Cardiac muscle cell (in vitro differentiated cells and primary cell): ENCODE measurements at regions not wholly inside any gene's neighbourhood (a gene's known extent, or its start where the extent isn't known, plus 50 kb on each side); places are given as distances from the start of the nearest gene placed in this dataset.

Experiments used
- DNase-seq, 2 donors: peaks; one replicate each; pipeline versions ENCODE4 v3.0.0 to v3.0.0-alpha.2; 2010 to 2017; ENCODE audit warnings: low read depth in 1 of 2, low spot score in 1 of 2
- H3K27ac ChIP-seq: fragments of 200-600 bp; sonication (generic); 2 replicates; pipeline ENCODE4 v1.5.1; 2016
- H3K27me3 ChIP-seq: fragments of 200-600 bp; sonication (generic); 2 replicates; pipeline ENCODE4 v1.6.0; 2016; ENCODE audit warnings: control low read depth
- H3K36me3 ChIP-seq: fragments of 200-600 bp; sonication (generic); 2 replicates; pipeline ENCODE4 v1.5.1; 2016; ENCODE audit warnings: control low read depth
- H3K4me1 ChIP-seq: fragments of 200-600 bp; sonication (generic); 2 replicates; pipeline ENCODE4 v1.8.1; 2017; ENCODE audit warnings: low read depth, mild to moderate bottlenecking, mixed run types
- H3K4me3 ChIP-seq: fragments of 200-600 bp; sonication (generic); 2 replicates; pipeline ENCODE4 v1.5.1; 2016; ENCODE audit warnings: mild to moderate bottlenecking
- H3K9me3 ChIP-seq: fragments of 200-600 bp; sonication (generic); 2 replicates; pipeline ENCODE4 v1.5.1; 2017; ENCODE audit warnings: low read depth, mild to moderate bottlenecking, control low read depth
- CTCF ChIP-seq: IDR thresholded peaks from 2 replicates; pipeline ENCODE4 v1.5.1; 2012; ENCODE audit warnings: low read depth, mild to moderate bottlenecking, low read length

- no peak overlapping the region for H3K27ac ChIP-seq
- no peak for TF ChIP-seq CTCF
- H3K36me3 ChIP-seq = no peaks in the 10 kb centered on the region
- H3K9me3 ChIP-seq = no peaks in the 10 kb centered on the region
- H3K4me3 ChIP-seq = no peak overlapping the region
- DNase-seq = no peak
- no peaks in the 10 kb centered on the region for H3K4me1 ChIP-seq
- no peaks in the 10 kb centered on the region for H3K27me3 ChIP-seq
Observed at GRCh38 chr1:29485096-29485925, 249.0 kb downstream of the PTPRU start.

GRCh38 chr1:29482991-29483390, 246.7 kb downstream of the PTPRU start:
- H3K36me3 ChIP-seq = no peaks in the 10 kb centered on the region
- no peaks in the 10 kb centered on the region for H3K9me3 ChIP-seq
- no peak for DNase-seq
- no peak for TF ChIP-seq CTCF
- H3K27me3 ChIP-seq = no peaks in the 10 kb centered on the region
- H3K4me1 ChIP-seq = no peaks in the 10 kb centered on the region
- H3K4me3 ChIP-seq = no peak overlapping the region
- no peak overlapping the region for H3K27ac ChIP-seq

GRCh38 chr1:29482064-29482463, 245.7 kb downstream of the PTPRU start:
- no peaks in the 10 kb centered on the region for H3K9me3 ChIP-seq

GRCh38 chr1:29481031-29481430, 244.7 kb downstream of the PTPRU start:
- DNase-seq = no peak
- Histone ChIP-seq H3K27me3 (no peaks in the 10 kb centered on the region), H3K36me3 (no peaks in the 10 kb centered on the region), H3K9me3 (no peaks in the 10 kb centered on the region), H3K4me1 (no peaks in the 10 kb centered on the region), H3K4me3 (no peak overlapping the region), H3K27ac (no peak overlapping the region)
- no peak for TF ChIP-seq CTCF

More at GRCh38 chr1:29482064-29482463, 245.7 kb downstream of the PTPRU start:
- no peak for DNase-seq
- no peaks in the 10 kb centered on the region for H3K4me1 ChIP-seq
- H3K27ac ChIP-seq = no peak overlapping the region
- no peaks in the 10 kb centered on the region for H3K27me3 ChIP-seq
- H3K4me3 ChIP-seq = no peak overlapping the region
- no peaks in the 10 kb centered on the region for H3K36me3 ChIP-seq
- TF ChIP-seq CTCF = no peak

GRCh38 chr1:29478879-29479278, 242.6 kb downstream of the PTPRU start:
- no peaks in the 10 kb centered on the region for H3K36me3 ChIP-seq
- no peak for TF ChIP-seq CTCF
- H3K27me3 ChIP-seq = no peaks in the 10 kb centered on the region
- H3K4me1 ChIP-seq = no peaks in the 10 kb centered on the region
- H3K4me3 ChIP-seq = no peak overlapping the region
- no peaks in the 10 kb centered on the region for H3K9me3 ChIP-seq
- no peak for DNase-seq
- no peak overlapping the region for H3K27ac ChIP-seq
